K562 (cell line): ENCODE measurements at regions not wholly inside any gene's neighbourhood (a gene's known extent, or its start where the extent isn't known, plus 50 kb on each side); places are given as distances from the start of the nearest gene placed in this dataset.

Experiments
- ATAC-seq: fragments of 200-7000 bp; cut with Tn5 transposase; 3 replicates; pipeline ENCODE4 v1.9.1; 2020; ENCODE audit warnings: moderate library complexity
- BruUV-seq: library from RNA; stranded (reverse); fragments of 400-500 nt; replicated peaks from 2 replicates; lab custom pipeline; 2021; lab: Mats Ljungman, UMichigan
- CTCF ChIA-PET: fragments of 300-600 bp; formaldehyde crosslinking; extraction: SDS; loops from one replicate; lab custom pipeline; 2021; ENCODE audit warnings: low intra/inter-chr PET ratio; lab: Yijun Ruan, JAX
- POLR2A ChIA-PET: fragments of 300-600, 350-650 bp; sonication (Branson Sonifier 250); formaldehyde crosslinking; extraction: SDS; loops from one replicate; lab custom pipeline; 2021; ENCODE audit warnings: antibody characterized with exemption, inconsistent platforms; lab: Yijun Ruan, JAX
- DNase-seq, 4 experiments: peaks; one replicate each; pipeline versions ENCODE4 v3.0.0 to v3.0.0-alpha.2; 2011 to 2018; ENCODE audit warnings: low spot score in 3 of 4, mixed read lengths in 3 of 4; ENCODE audit errors: extremely low read depth in 1 of 4
- FAIRE-seq: peaks from 2 replicates; lab custom pipeline; 2011; peaks lifted over from hg19 to GRCh38; lab: Jason Lieb, UNC
- H2AFZ ChIP-seq: 2 replicates; pipeline ENCODE4 v1.6.0; 2011; ENCODE audit warnings: low read depth, low read length, control low read depth, inconsistent platforms
- H3K27ac ChIP-seq: fragments of 200-600 bp; 3 replicates; pipeline ENCODE4 v1.8.0; 2011; ENCODE audit warnings: low read depth, mild to moderate bottlenecking, control low read depth, inconsistent platforms, low read length, moderate library complexity, mixed read lengths; ENCODE audit errors: extremely low read depth
- H3K27me3 ChIP-seq, 2 experiments: fragments of 300-600 bp in 1 of 2; 2 replicates in 1 of 2; 3 replicates in 1 of 2; pipeline versions ENCODE4 v1.6.0 to v1.8.0; 2011; ENCODE audit warnings: inconsistent platforms in 2 of 2, low read length in 2 of 2, mild to moderate bottlenecking in 1 of 2, mixed read lengths in 1 of 2, moderate library complexity in 1 of 2; ENCODE audit not compliant: control insufficient read depth in 2 of 2, insufficient read depth in 2 of 2
- H3K36me3 ChIP-seq: fragments of 300-600 bp; 3 replicates; pipeline ENCODE4 v1.8.0; 2011; ENCODE audit warnings: mild to moderate bottlenecking, low read length, inconsistent platforms; ENCODE audit not compliant: control insufficient read depth, insufficient read depth
- H3K4me1 ChIP-seq, 2 experiments: fragments of 200-600 bp in 1 of 2; replicated peaks in 1 of 2; 2 replicates in 1 of 2; 3 replicates in 1 of 2; pipeline versions ENCODE4 v1.5.1 to v1.8.0; 2011; ENCODE audit warnings: inconsistent platforms in 2 of 2, low read length in 2 of 2, mild to moderate bottlenecking in 1 of 2, mixed read lengths in 1 of 2, moderate library complexity in 1 of 2; ENCODE audit not compliant: control insufficient read depth in 2 of 2, insufficient read depth in 2 of 2
- H3K4me2 ChIP-seq: 2 replicates; pipeline ENCODE4 v1.6.1; 2011; ENCODE audit warnings: low read length, control low read depth, inconsistent platforms, mixed read lengths; ENCODE audit not compliant: insufficient read depth
- H3K4me3 ChIP-seq: fragments of 200-600 bp; sonication (generic), shearing (Covaris generic); 2 replicates; pipeline ENCODE4 v1.5.1; 2016; ENCODE audit warnings: control low read depth, inconsistent platforms
- H3K79me2 ChIP-seq: fragments of 200-600 bp; 3 replicates; pipeline ENCODE4 v1.8.0; 2011; ENCODE audit warnings: low read length, inconsistent platforms; ENCODE audit not compliant: control insufficient read depth, insufficient read depth
- H3K9ac ChIP-seq, 2 experiments: 2 replicates each; pipeline versions ENCODE4 v1.6.0 to v1.6.1; 2011; ENCODE audit warnings: low read depth in 2 of 2, low read length in 2 of 2, control low read depth in 1 of 2, inconsistent platforms in 1 of 2, mild to moderate bottlenecking in 1 of 2, mixed read lengths in 1 of 2; ENCODE audit not compliant: insufficient read depth in 1 of 2
- H3K9me1 ChIP-seq: one replicate; pipeline ENCODE4 v1.6.0; 2011; ENCODE audit warnings: inconsistent platforms, mild to moderate bottlenecking, low read length, moderate library complexity; ENCODE audit not compliant: control insufficient read depth, insufficient read depth
- H3K9me3 ChIP-seq: replicated peaks from 2 replicates; pipeline ENCODE4 v1.5.1; 2011; ENCODE audit warnings: low read depth, low read length, inconsistent platforms; ENCODE audit not compliant: control insufficient read depth, insufficient read depth
- H4K20me1 ChIP-seq: replicated peaks from 2 replicates; pipeline ENCODE4 v1.6.1; 2011; ENCODE audit warnings: low read length, inconsistent platforms, mixed read lengths; ENCODE audit not compliant: control insufficient read depth, insufficient read depth
- BCOR ChIP-seq: fragments of 450-650 bp; IDR thresholded peaks from 2 replicates; pipeline ENCODE4 v1.6.1; 2016
- CBX5 ChIP-seq: IDR thresholded peaks from 2 replicates; pipeline ENCODE4 v1.6.1; 2014; ENCODE audit warnings: low read depth, borderline replicate concordance
- CTCFL ChIP-seq: IDR thresholded peaks from 2 replicates; pipeline ENCODE4 v1.6.1; 2011; ENCODE audit warnings: borderline replicate concordance, low read depth, mild to moderate bottlenecking, moderate library complexity, low read length; ENCODE audit not compliant: insufficient read depth, poor library complexity, severe bottlenecking
- HDAC3 ChIP-seq: fragments of 450-650 bp; IDR thresholded peaks from 2 replicates; pipeline ENCODE4 v1.6.1; 2018; ENCODE audit warnings: borderline replicate concordance, mild to moderate bottlenecking, moderate library complexity; ENCODE audit not compliant: partially characterized antibody
- HIVEP1 ChIP-seq: fragments of 250-450 bp; sonication (Bioruptor Pico); IDR thresholded peaks from 2 replicates; pipeline ENCODE4 v1.4.0; 2020; ENCODE audit warnings: mild to moderate bottlenecking
- IRF9 ChIP-seq: fragments of 450-650 bp; IDR thresholded peaks from 2 replicates; pipeline ENCODE4 v1.6.1; 2016; ENCODE audit warnings: missing biosample characterization, missing genetic modification characterization
- PPARD ChIP-seq: fragments of 250-450 bp; sonication (Bioruptor Pico); IDR thresholded peaks from 2 replicates; pipeline ENCODE4 v1.8.0; 2022; ENCODE audit warnings: inconsistent platforms, mild to moderate bottlenecking, moderate library complexity
- PYGO2 ChIP-seq: fragments of 450-650 bp; IDR thresholded peaks from 2 replicates; pipeline ENCODE4 v1.6.1; 2016; ENCODE audit warnings: mild to moderate bottlenecking, missing genetic modification characterization, moderate library complexity, missing compliant biosample characterization
- SRF ChIP-seq, 2 experiments: fragments of 250-450, 450-650 bp in 1 of 2; sonication (Bioruptor Pico) in 1 of 2; sonication (generic) in 1 of 2; formaldehyde crosslinking; IDR thresholded peaks; 2 replicates each; pipeline versions ENCODE4 v1.5.0 to v1.5.1; 2020 to 2022; ENCODE audit warnings: mild to moderate bottlenecking in 1 of 2, missing genetic modification reagents in 1 of 2
- SRSF1 ChIP-seq: fragments of 200-400 bp; formaldehyde crosslinking; IDR thresholded peaks from 2 replicates; pipeline ENCODE4 v1.6.1; 2017; ENCODE audit warnings: mild to moderate bottlenecking, low read depth, low read length, moderate library complexity
- ZBTB33 ChIP-seq: sonication (generic); formaldehyde crosslinking; IDR thresholded peaks from 2 replicates; pipeline ENCODE4 v1.8.1; 2023; ENCODE audit warnings: mild to moderate bottlenecking, missing genetic modification reagents
- ZBTB8A ChIP-seq: fragments of 450-650 bp; IDR thresholded peaks from 2 replicates; pipeline ENCODE4 v1.6.1; 2018; ENCODE audit warnings: mild to moderate bottlenecking, moderate library complexity; ENCODE audit not compliant: partially characterized antibody
- ZNF146 ChIP-seq: IDR thresholded peaks from one replicate; pipeline ENCODE4 v1.6.1; 2018; ENCODE audit warnings: missing compliant biosample characterization; ENCODE audit not compliant: unreplicated experiment
- ZNF23 ChIP-seq: fragments of 250-450 bp; sonication (Bioruptor Pico); IDR thresholded peaks from 2 replicates; pipeline ENCODE4 v1.4.0; 2020; ENCODE audit warnings: mild to moderate bottlenecking
- ZNF668 ChIP-seq: fragments of 250-450 bp; sonication (Bioruptor Pico); IDR thresholded peaks from 2 replicates; pipeline ENCODE4 v1.8.0; 2022; ENCODE audit warnings: mild to moderate bottlenecking, inconsistent platforms
- WGBS: fragments of 100-300 bp; shearing (Covaris generic); methylation state at CpG from one replicate; pipeline ENCODE4 v1.1.6; 2016; ENCODE audit warnings: low coverage, mixed read lengths; ENCODE audit not compliant: insufficient coverage; ENCODE audit errors: missing lambda C conversion rate; 5-methylcytosine and 5-hydroxymethylcytosine counted together
- in situ Hi-C: fragments of 300-500 bp; cut with MboI; formaldehyde crosslinking; loops from 4 replicates; pipeline ENCODE4 v1.15.0; 2018; ENCODE audit warnings: inconsistent platforms, mixed read lengths
- intact Hi-C: fragments of 100-400 bp; cut with micrococcal nuclease; formaldehyde crosslinking; loops from 2 replicates; pipeline ENCODE4 v1.14.2; 2022
- TF ChIP-seq, protein P1 (sequence below): fragments of 250-450 bp; sonication (Bioruptor Pico); IDR thresholded peaks from 2 replicates; pipeline ENCODE4 v1.8.0; 2021; ENCODE audit warnings: mild to moderate bottlenecking, moderate library complexity

DNA sequence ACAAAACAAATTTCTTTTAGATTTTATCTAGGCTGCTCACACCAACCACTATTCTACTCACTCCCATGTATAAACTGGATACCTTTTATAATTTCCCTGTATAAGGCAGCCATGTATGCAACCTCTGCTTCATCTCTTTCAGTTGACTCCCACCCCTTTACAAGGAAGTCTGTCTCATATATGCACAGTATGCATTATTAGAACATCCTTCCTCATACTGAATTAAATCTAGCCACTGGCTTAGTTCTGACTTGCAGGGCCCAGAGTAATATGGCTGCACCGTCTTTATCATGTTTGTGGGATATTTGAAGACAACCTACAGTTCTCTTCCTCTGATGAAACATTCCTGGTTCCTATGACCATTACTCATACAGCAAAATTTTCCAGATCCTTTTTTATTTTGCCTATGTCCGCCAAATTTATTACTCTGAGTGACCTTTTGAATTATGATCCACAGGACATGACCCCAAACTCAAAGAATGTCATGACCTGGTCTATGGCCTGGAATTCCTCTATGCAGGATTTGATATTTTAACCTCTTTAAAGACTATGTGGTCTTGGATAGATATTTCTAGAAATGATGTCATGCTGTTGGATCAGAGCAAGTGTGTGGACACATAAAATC lies 76.6 kb upstream of the ITGA1 start:
- in situ Hi-C loops (no loop called here), intact Hi-C loops (no loop called here)
- H2AFZ ChIP-seq: no peak overlapping the region
- H4K20me1 ChIP-seq: no peaks in the 10 kb centered on the region
- no peaks in the 10 kb centered on the region for H3K9me3 ChIP-seq
- no TSS peak for BruUV-seq
- FAIRE-seq (no peak), DNase-seq (no peak), ATAC-seq (no peak)
- H3K79me2 ChIP-seq: no peaks in the 10 kb centered on the region
- no peak overlapping the region for H3K9ac ChIP-seq
- CTCF ChIA-PET: no interaction called here
- no peaks in the 10 kb centered on the region for H3K9me1 ChIP-seq
- H3K4me2 ChIP-seq: no peak overlapping the region
- H3K4me1 ChIP-seq: no peaks in the 10 kb centered on the region
- H3K36me3 ChIP-seq: no peaks in the 10 kb centered on the region
- H3K27me3 ChIP-seq: no peaks in the 10 kb centered on the region
- WGBS: 0% methylated on average over 2 of the region's 2 CpGs
- no peak overlapping the region for H3K27ac ChIP-seq
- H3K4me3 ChIP-seq: no peak overlapping the region
- POLR2A ChIA-PET: no interaction called here
- TF ChIP-seq ZNF668 (CRISPR knock-in tag) (no peak), HIVEP1 (CRISPR knock-in tag) (no peak), PPARD (CRISPR knock-in tag) (no peak), HDAC3 (no peak), CTCFL (no peak), ZNF23 (CRISPR knock-in tag) (no peak), BCOR (no peak), ZNF146 (CRISPR knock-in tag) (no peak), ZBTB33 (CRISPR knock-in tag) (no peak), SRSF1 (no peak), PYGO2 (tag) (no peak), ZBTB8A (no peak), SRF (CRISPR knock-in tag; IDR thresholded peaks at IDR 0.05) (no peak), IRF9 (no peak), CBX5 (no peak)
- TF ChIP-seq, protein P1, sequence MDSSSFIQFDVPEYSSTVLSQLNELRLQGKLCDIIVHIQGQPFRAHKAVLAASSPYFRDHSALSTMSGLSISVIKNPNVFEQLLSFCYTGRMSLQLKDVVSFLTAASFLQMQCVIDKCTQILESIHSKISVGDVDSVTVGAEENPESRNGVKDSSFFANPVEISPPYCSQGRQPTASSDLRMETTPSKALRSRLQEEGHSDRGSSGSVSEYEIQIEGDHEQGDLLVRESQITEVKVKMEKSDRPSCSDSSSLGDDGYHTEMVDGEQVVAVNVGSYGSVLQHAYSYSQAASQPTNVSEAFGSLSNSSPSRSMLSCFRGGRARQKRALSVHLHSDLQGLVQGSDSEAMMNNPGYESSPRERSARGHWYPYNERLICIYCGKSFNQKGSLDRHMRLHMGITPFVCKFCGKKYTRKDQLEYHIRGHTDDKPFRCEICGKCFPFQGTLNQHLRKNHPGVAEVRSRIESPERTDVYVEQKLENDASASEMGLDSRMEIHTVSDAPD (CRISPR knock-in tag): no peak
